ENCODE measurements at regions not wholly inside any gene's neighbourhood (a gene's known extent, or its start where the extent isn't known, plus 50 kb on each side); places are given as distances from the start of the nearest gene placed in this dataset.

- TF ChIP-seq PPARA (CRISPR knock-in tag; IDR thresholded peaks at IDR 0.05; ENCODE audit: borderline replicate concordance) (no peak), TOX (CRISPR knock-in tag; IDR thresholded peaks at IDR 0.05; ENCODE audit: borderline replicate concordance) (no peak), ZFP30 (CRISPR knock-in tag; IDR thresholded peaks at IDR 0.05) (no peak), SNAI2 (CRISPR knock-in tag; IDR thresholded peaks at IDR 0.05) (no peak), PATZ1 (CRISPR knock-in tag; IDR thresholded peaks at IDR 0.05; ENCODE audit: borderline replicate concordance) (no peak), ZC3H10 (CRISPR knock-in tag; IDR thresholded peaks at IDR 0.05) (no peak), ARNTL (CRISPR knock-in tag; IDR thresholded peaks at IDR 0.05; ENCODE audit: borderline replicate concordance, low read depth) (no peak), TSHZ2 (CRISPR knock-in tag; IDR thresholded peaks at IDR 0.05) (no peak), CSRNP3 (CRISPR knock-in tag; IDR thresholded peaks at IDR 0.05) (no peak), ZNF8 (CRISPR knock-in tag; IDR thresholded peaks at IDR 0.05) (no peak), ZNF70 (CRISPR knock-in tag; IDR thresholded peaks at IDR 0.05) (no peak), OSR1 (CRISPR knock-in tag; IDR thresholded peaks at IDR 0.05) (no peak), GLIS3 (CRISPR knock-in tag; IDR thresholded peaks at IDR 0.05) (no peak), TCF4 (CRISPR knock-in tag; IDR thresholded peaks at IDR 0.05; ENCODE audit: borderline replicate concordance) (no peak), BACH2 (CRISPR knock-in tag; IDR thresholded peaks at IDR 0.05; ENCODE audit: borderline replicate concordance) (no peak)
- ATAC-seq, result no peak
These were observed 51.0 kb upstream of the PHF24 start for GRCh38 chr9:34907044-34907443.

- TF ChIP-seq TCF4 (CRISPR knock-in tag; IDR thresholded peaks at IDR 0.05; ENCODE audit: borderline replicate concordance) (no peak), CSDC2 (CRISPR knock-in tag; IDR thresholded peaks at IDR 0.05) (no peak), CSRNP3 (CRISPR knock-in tag; IDR thresholded peaks at IDR 0.05) (no peak), CREB5 (CRISPR knock-in tag; IDR thresholded peaks at IDR 0.05; ENCODE audit: low read depth) (no peak), OSR1 (CRISPR knock-in tag; IDR thresholded peaks at IDR 0.05) (no peak), ZNF70 (CRISPR knock-in tag; IDR thresholded peaks at IDR 0.05) (no peak), ZNF565 (CRISPR knock-in tag; conservative IDR thresholded peaks at IDR 0.05; ENCODE audit: low read depth) (no peak), ISL1 (CRISPR knock-in tag; IDR thresholded peaks at IDR 0.05) (no peak), ZC3H10 (CRISPR knock-in tag; IDR thresholded peaks at IDR 0.05) (no peak), PPARA (CRISPR knock-in tag; IDR thresholded peaks at IDR 0.05; ENCODE audit: borderline replicate concordance) (no peak), ZFP30 (CRISPR knock-in tag; IDR thresholded peaks at IDR 0.05) (no peak), ESRRG (CRISPR knock-in tag; IDR thresholded peaks at IDR 0.05) (no peak), ARNTL (CRISPR knock-in tag; IDR thresholded peaks at IDR 0.05; ENCODE audit: borderline replicate concordance, low read depth) (no peak)
- ATAC-seq, result peak; percentile 100
These were observed 58.4 kb upstream of the PHF24 start for GRCh38 chr9:34899535-34900158.

GRCh38 chr9:34898846-34899245 lies 59.2 kb upstream of the PHF24 start:
- TF ChIP-seq CSRNP3 (CRISPR knock-in tag; IDR thresholded peaks at IDR 0.05) (no peak), POU6F1 (CRISPR knock-in tag; IDR thresholded peaks at IDR 0.05; ENCODE audit: borderline replicate concordance, low read depth) (no peak), GLIS3 (CRISPR knock-in tag; IDR thresholded peaks at IDR 0.05) (no peak), RARB (CRISPR knock-in tag; IDR thresholded peaks at IDR 0.05) (no peak), PPARA (CRISPR knock-in tag; IDR thresholded peaks at IDR 0.05; ENCODE audit: borderline replicate concordance) (no peak), BACH2 (CRISPR knock-in tag; IDR thresholded peaks at IDR 0.05; ENCODE audit: borderline replicate concordance) (no peak), ZNF565 (CRISPR knock-in tag; conservative IDR thresholded peaks at IDR 0.05; ENCODE audit: low read depth) (no peak)
- ATAC-seq, result no peak
